Peyer's patch (tissue), 4 donors: ENCODE measurements at regions not wholly inside any gene's neighbourhood (a gene's known extent, or its start where the extent isn't known, plus 50 kb on each side); places are given as distances from the start of the nearest gene placed in this dataset.

ENCODE experiments used
- DNase-seq, 3 donors: peaks; one replicate each; pipeline ENCODE4 v3.0.0-alpha.2; 2017 to 2019
- H3K27ac ChIP-seq, 4 donors: fragments of 200-600 bp; sonication (generic); one replicate each; pipeline ENCODE4 v1.5.1; 2016 to 2019
- H3K27me3 ChIP-seq, 2 donors: fragments of 200-600 bp; sonication (generic); one replicate each; pipeline ENCODE4 v1.5.1; 2019
- H3K36me3 ChIP-seq, 3 donors: fragments of 200-600 bp; sonication (generic); one replicate each; pipeline ENCODE4 v1.5.1; 2016 to 2019
- H3K4me1 ChIP-seq, 4 donors: fragments of 200-600 bp; sonication (generic); one replicate each; pipeline ENCODE4 v1.5.1; 2016 to 2019
- H3K4me3 ChIP-seq, 4 donors: fragments of 200-600 bp; sonication (generic); 1 replicate in 3 of 4; 2 replicates in 1 of 4; pipeline ENCODE4 v1.5.1; 2016 to 2019; ENCODE audit warnings: mild to moderate bottlenecking in 1 of 4
- H3K9me3 ChIP-seq, 4 donors: fragments of 200-600 bp; sonication (generic); one replicate each; pipeline ENCODE4 v1.5.1; 2016 to 2019; ENCODE audit warnings: mild to moderate bottlenecking in 1 of 4
- CTCF ChIP-seq, 6 experiments: fragments of 450-650 bp in 4 of 6; fragments of 200-600 bp in 2 of 6; sonication (generic) in 1 of 6; IDR thresholded peaks; one replicate each; pipeline ENCODE4 v1.5.1; 2017 to 2019; ENCODE audit warnings: antibody characterized with exemption in 6 of 6, mild to moderate bottlenecking in 3 of 6, moderate library complexity in 1 of 6
- POLR2A ChIP-seq, 2 donors: fragments of 450-650 bp; IDR thresholded peaks; one replicate each; pipeline ENCODE4 v1.5.1; 2017; ENCODE audit warnings: antibody characterized with exemption in 2 of 2, mild to moderate bottlenecking in 2 of 2, moderate library complexity in 2 of 2

- H3K4me3 ChIP-seq, result no peak overlapping the region
These were observed 454.6 kb upstream of the UBE2E2 start for GRCh38 chr3:22748453-22749045.

GRCh38 chr3:22759636-22760310 lies 443.4 kb upstream of the UBE2E2 start:
- no peaks in the 10 kb centered on the region for H3K36me3 ChIP-seq
- no peak overlapping the region for H3K27ac ChIP-seq
- H3K4me1 ChIP-seq, result no peaks in the 10 kb centered on the region
- TF ChIP-seq POLR2A (IDR thresholded peaks at IDR 0.05), result no peak
- TF ChIP-seq CTCF (IDR thresholded peaks at IDR 0.05), result no peak
- no peaks in the 10 kb centered on the region for H3K27me3 ChIP-seq
- H3K9me3 ChIP-seq, result no peaks in the 10 kb centered on the region
- DNase-seq, result no peak
- no peak overlapping the region for H3K4me3 ChIP-seq

More at GRCh38 chr3:22748453-22749045, 454.6 kb upstream of the UBE2E2 start:
- H3K36me3 ChIP-seq, result no peaks in the 10 kb centered on the region
- H3K9me3 ChIP-seq, result peaks cover 0 to under 1% (median 0%) of the 10 kb centered on the region in 4 donors
- no peaks in the 10 kb centered on the region for H3K4me1 ChIP-seq
- DNase-seq, result no peak
- no peaks in the 10 kb centered on the region for H3K27me3 ChIP-seq
- no peak for TF ChIP-seq POLR2A (IDR thresholded peaks at IDR 0.05)
- no peak for TF ChIP-seq CTCF (IDR thresholded peaks at IDR 0.05)
- no peak overlapping the region for H3K27ac ChIP-seq

DNA sequence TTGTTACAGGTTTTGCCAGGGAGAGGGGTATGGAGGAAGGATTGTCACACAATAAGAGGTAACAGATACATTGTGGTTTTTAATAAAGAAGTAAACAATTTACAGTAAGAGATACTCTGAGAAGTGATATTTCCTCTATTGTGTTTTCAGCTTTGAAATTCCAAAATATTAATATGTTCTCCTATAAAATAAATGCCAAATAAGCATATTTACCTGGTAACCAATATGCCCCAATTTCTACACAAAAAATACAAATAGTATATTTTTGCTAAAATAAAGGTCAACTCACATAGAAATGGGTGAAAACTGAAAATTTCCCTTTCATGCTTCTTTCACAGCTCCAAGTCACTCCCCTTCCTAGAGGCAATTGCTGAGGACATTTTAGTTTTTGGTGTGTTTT lies 437.4 kb upstream of the UBE2E2 start:
- Histone ChIP-seq H3K4me1 (no peaks in the 10 kb centered on the region), H3K9me3 (no peaks in the 10 kb centered on the region), H3K36me3 (no peaks in the 10 kb centered on the region), H3K4me3 (no peak overlapping the region), H3K27me3 (no peaks in the 10 kb centered on the region), H3K27ac (no peak overlapping the region)
- TF ChIP-seq CTCF (IDR thresholded peaks at IDR 0.05), result no peak
- TF ChIP-seq POLR2A (IDR thresholded peaks at IDR 0.05), result no peak
- DNase-seq, result no peak

DNA sequence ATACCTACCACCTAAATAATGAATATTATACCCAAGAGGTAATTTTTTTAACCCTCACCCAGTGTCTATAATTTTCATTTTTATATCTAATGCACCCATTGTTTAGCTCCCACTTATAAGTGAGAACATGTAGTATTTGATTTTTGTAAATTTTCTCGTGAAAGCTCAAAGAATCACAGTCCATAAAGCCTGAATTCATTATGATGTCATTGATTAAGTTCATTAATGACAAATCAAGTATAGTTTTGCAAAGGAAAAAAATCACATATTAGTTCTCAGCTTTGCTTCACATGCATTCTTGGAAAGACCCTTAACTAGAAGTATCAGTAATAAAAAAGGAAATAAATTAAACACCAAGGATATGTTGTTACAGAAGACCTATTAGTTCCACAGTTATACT lies 425.3 kb upstream of the UBE2E2 start:
- no peaks in the 10 kb centered on the region for H3K4me1 ChIP-seq
- DNase-seq, result no peak

GRCh38 chr3:22779737-22780136 lies 423.4 kb upstream of the UBE2E2 start:
- Histone ChIP-seq H3K36me3 (no peaks in the 10 kb centered on the region), H3K27me3 (no peaks in the 10 kb centered on the region), H3K9me3 (peaks cover 0 to 5% (median 0%) of the 10 kb centered on the region in 4 donors), H3K4me3 (no peak overlapping the region), H3K27ac (no peak overlapping the region), H3K4me1 (no peaks in the 10 kb centered on the region)
- no peak for DNase-seq
- TF ChIP-seq POLR2A (IDR thresholded peaks at IDR 0.05), result no peak
- TF ChIP-seq CTCF (IDR thresholded peaks at IDR 0.05), result no peak

More for the DNA sequence above, 425.3 kb upstream of the UBE2E2 start:
- H3K4me3 ChIP-seq, result no peak overlapping the region
- H3K9me3 ChIP-seq, result peaks cover 0 to 5% (median 0%) of the 10 kb centered on the region in 4 donors
- no peak for TF ChIP-seq POLR2A (IDR thresholded peaks at IDR 0.05)
- no peak for TF ChIP-seq CTCF (IDR thresholded peaks at IDR 0.05)
- H3K36me3 ChIP-seq, result no peaks in the 10 kb centered on the region
- H3K27ac ChIP-seq, result no peak overlapping the region
- no peaks in the 10 kb centered on the region for H3K27me3 ChIP-seq
